NCI-H187 treated with DMSO at 0.1 percent for 48 hours (cell line): ENCODE measurements at regions not wholly inside any gene's neighbourhood (a gene's known extent, or its start where the extent isn't known, plus 50 kb on each side); places are given as distances from the start of the nearest gene placed in this dataset.
A peak's percentile ranks its signal among the peaks of the same experiment; 100 is the strongest.
"Not testable (repeated sequence)": the region's sequence is repeated elsewhere in the genome, so short reads cannot be mapped to it uniquely, and the experiment has no call there.

ENCODE experiments used
- DNase-seq: peaks from one replicate; lab custom pipeline; 2025; lab: John Stamatoyannopoulos, UW

DNA sequence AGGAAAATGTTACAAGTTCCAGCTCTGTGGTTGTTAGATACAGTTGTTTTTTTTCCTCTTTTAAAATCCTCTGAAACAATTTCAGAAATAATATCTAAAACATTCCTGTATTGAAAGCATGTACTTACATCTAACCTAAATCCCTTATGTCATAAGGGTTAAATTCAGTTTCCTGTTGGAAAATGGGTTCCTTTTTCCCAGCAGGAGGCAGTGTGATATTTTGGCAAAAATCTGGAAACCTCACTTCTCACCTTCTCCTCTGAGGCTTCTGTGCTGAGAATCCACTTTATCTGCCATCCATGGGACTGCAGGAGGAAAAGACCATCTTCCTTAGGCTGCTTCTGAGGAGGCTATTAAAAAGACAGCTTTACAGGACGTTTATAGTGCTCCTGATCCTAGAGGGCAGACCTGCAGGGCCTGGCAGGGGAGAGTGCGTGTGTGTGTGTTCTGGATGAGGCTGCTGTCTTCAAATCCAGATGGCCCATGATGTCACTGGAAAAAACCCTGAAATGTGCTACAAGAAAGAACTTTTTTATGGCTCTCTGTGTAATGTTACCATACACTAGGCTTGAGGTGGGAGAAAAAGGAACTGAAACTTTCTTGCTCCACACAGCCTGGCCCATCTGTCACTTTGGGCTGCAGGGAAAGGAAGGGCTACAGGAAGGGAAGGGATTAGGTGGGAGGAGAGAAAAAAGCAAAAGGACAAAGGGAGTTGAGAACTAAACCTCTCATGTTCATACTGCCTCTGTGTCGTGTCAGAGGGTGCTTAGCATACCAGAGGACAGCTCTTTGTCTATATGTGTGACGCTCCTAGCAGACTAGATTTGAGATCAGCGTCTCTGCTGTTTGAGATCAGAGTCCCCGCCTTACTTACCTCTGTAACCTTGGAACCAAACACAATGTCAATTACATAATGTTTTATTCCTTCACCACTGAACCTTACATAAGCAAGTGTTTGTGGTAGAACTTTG is 379.2 kb upstream of the SPAG17 start:
- DNase-seq: no peak

- DNase-seq: no peak
These were observed 373.9 kb upstream of the SPAG17 start for GRCh38 chr1:118558933-118559332.

GRCh38 chr1:118556936-118557335 is 371.9 kb upstream of the SPAG17 start:
- DNase-seq: no peak

DNA sequence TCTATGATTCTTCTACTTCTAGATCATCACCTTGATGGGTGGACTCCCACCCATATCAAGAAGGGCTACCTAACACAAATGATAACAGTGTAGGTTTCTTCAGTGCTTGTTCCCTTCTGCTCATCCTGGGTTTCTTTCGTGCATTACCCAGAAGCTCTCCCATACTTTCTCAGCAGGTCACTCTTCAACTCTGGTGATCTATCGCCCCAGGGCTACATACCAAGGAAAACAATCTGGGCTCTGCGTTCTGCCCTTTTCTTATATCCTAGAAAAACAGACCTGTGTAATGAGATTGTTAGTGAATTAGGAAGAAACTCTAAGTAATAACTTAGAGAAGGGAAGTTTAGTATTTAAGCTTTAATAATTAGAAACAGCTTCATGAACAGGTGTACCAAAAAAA is 370.6 kb upstream of the SPAG17 start:
- no peak for DNase-seq

DNA sequence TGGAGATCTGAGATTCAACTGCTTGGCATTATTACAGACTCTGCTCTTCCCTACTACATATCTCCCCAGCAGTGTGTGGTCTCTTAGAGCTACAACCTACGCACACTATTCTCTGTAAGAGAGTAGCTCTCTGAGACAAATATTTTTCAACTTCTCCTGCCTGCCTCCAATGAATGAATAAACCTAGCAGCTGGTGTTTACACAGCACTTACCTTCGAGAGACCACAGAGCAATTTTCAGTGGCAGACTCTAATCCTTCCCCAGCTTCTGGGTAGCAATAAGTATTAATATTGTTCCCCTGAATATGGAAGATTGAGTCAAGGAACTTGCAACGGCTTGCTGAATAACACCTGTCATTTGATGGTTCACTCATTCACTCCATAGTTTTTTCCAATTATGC is 350.9 kb upstream of the SPAG17 start:
- no peak for DNase-seq

- DNase-seq: not testable (repeated sequence)
These were observed 326.9 kb upstream of the SPAG17 start for GRCh38 chr1:118511922-118512321.

DNA sequence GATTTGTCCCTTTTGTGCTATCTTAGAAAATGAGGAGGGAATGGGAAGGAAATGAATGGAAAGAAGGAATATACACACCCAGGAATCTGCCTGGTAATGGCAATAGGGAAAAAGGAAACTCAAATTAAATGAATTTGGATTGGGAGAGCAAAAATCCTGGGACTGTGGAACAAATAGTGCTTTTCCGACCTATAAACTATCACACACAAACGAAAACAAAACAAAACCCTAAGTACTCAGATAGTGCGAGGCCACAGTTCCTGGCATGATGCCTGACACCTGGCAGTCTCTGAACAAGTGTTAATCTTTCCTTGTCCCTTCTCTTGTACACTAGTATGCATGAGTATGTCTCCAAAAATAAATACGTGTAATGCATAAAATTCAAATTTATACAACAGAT is 319.8 kb upstream of the SPAG17 start:
- no peak for DNase-seq

DNA sequence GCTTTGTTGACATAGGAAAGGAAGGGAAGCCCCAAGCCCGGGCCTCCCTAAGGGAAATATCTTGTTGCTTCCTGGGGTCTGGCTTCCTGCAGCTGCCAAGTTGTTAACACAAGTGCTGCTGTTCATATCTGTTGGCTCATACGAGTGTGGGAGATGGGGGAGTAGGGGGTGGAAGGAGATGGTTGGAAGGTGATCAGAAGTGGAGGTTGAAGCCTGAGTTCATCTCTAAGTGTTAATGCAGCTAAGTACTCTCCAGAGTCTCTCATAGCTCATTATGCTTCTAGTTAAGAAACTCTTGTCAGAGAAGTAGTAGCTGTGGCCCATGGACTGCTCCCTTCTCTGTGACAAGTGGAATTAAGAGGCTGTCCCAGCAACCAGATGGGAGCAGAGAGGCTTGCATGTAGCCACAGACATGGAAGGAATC is 319.2 kb upstream of the SPAG17 start:
- peak; percentile 97 for DNase-seq

DNA sequence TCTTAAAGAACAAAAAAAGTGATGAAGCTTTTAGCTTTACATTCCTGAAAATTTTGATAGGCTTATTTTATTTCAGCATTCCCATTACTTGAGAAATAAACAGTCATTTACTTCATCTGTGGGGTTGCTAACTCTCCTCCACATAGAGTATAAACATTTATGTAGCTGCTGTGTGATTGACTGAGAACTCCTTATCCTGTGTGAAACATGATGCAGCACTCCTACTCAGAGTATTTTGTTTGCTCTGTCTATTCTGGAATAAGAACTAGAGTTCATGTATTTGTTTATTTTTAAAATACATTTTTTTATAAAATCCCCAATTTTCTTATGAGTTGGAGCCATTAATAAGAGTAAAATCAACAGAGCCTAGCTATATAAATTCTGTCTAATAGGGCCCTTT is 318.7 kb upstream of the SPAG17 start:
- no peak for DNase-seq

- no peak for DNase-seq
These were observed 310.0 kb upstream of the SPAG17 start for GRCh38 chr1:118494998-118495397.

DNA sequence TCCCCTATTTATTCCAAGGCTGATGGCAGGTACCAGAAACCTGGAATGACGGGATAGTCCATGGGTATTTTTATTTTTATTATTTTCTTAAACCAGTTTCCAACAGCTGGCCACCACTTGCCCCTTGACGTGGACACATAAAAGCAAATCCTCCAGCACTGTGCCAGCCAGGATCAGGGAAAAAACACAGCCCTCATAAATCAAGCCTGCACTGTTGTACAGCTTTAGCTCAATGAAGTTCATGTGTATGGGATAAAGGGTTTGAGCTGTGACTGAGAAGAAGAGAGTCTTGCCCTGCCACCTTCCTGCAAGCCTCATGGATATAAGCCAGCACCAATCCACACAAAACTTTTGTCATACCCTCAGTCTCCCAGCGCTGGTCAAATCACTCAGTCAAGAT is 303.8 kb upstream of the SPAG17 start:
- DNase-seq: no peak

GRCh38 chr1:118487932-118488331 is 302.9 kb upstream of the SPAG17 start:
- DNase-seq: no peak

DNA sequence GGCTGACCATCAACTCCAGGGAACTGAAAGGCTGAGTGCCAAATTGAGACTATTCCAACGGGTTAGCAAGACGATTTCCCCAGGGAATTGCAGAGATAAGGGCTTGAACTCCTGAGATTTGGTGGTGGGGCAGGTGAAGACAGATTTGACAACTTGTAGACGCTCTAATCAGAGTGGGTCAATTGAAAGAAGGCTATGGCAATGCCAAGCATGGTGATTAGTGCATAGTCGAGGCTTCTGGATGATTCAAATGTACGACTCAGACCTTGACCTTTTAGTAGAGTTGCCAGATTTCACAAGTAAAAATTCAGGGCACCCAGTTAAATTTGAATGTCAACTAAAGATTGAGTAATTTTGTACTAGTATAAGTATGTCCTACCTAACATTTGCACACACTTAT is 302.1 kb upstream of the SPAG17 start:
- DNase-seq: no peak

- no peak for DNase-seq
These were observed 301.2 kb upstream of the SPAG17 start for GRCh38 chr1:118486199-118486598.

- DNase-seq: no peak
These were observed 300.7 kb upstream of the SPAG17 start for GRCh38 chr1:118485757-118486156.

DNA sequence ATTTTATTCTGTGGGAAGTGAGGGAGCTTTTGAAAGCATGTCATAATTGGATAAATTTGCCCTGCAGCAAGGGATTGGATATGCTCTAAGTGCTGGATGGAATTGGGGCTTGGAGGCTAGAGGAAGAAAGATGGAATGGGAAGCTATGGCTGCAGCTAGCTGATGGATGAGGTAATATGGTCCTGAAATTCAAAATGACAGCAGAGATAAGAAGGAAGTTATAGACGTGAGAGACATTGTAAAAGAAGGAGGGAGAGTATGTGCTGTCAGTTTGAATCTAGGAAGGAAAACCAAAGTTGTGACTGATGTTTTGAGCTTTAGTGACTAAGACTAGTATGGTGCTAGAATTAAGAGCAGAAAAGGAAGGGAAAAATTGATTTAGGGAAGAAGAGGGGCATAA is 299.9 kb upstream of the SPAG17 start:
- DNase-seq: no peak

DNA sequence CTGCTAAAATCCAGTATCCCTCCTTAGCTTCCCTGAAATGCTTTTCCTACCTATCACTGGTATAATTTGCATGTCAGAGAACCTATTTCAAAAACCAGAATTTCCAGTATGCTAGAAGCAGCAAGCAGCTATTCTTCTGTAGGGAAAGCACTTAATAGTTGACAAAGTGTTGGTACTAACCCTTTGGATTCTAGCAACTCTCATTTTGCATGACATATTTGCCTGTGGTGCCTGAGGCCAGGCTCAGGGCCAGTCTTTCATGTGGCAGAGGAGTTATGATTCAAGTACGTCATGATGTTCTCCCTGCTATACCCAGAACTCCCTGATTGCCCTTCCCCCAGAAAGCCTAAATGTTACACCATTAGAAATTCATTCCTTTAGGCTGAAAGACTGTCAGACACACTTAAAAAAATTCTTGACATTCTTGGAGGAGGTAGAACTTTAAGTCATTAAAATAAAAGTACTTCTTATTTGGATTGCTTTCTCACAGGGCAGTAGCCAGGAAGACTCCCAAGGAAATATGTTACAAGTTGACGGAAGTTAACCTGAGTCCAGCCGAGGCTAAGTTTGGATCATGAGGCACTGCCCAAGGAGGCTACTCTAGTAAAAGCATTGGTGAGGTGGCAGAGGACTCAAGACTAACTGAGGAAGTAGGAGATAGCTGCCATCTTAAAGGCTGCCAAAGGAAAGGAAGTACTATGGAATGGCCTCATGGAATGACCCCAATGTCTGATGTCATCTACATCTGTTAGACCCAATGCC is 298.4 kb upstream of the SPAG17 start:
- no peak for DNase-seq

DNA sequence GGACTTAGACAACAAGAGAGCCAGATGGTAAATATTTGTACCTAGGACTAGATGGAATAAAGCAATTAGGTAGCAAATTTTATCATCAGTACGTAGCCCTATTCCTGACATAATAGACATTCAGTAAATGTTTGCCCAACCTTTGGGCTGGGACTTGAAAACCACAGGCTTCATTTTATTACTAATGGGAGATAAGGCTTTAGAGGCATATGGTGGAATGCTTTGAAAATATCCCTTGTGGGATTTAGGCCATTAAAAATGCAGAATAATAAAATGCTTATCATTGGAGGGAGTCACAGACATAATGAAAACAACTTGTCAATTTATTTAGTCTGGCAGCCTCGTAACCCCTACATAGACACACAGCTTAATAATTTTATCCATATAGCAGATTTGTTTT is 296.1 kb upstream of the SPAG17 start:
- no peak for DNase-seq

DNA sequence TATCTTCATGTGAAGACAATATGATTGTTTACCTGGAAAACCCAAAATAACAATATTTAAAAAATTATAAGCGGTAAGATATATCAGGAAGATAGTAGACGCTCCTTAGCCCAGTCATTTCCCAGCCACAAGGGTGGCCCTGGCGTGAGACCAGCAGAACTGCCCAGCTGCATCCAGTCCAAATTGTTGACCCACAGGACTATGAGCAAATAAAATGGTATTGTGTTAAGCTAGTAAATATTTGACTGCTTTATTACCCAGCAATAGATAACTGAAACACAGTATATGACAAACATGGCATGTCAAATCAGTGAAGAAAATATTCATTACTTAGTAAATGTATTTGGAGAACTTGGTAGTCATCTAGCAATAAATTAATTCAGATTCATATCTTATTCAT is 294.3 kb upstream of the SPAG17 start:
- no peak for DNase-seq

DNA sequence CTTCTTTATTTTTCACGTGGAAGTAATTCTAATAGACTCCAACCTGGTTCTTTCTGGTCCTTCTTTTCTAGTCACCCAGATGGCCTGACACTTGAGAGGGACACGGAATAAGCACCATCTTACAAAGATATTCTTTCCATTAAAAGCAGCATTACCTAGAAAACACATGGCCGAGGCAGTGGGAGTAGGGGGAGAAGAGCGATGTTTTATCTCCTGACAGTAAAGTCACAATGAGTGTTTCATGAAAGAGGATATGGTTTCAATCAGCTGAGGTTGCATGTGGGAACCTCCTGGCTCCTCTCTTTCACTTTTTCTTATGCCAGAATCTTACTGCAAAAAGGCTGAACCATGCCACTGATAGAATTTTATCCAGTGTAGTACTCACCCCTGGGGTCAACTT is 288.8 kb upstream of the SPAG17 start:
- no peak for DNase-seq

DNA sequence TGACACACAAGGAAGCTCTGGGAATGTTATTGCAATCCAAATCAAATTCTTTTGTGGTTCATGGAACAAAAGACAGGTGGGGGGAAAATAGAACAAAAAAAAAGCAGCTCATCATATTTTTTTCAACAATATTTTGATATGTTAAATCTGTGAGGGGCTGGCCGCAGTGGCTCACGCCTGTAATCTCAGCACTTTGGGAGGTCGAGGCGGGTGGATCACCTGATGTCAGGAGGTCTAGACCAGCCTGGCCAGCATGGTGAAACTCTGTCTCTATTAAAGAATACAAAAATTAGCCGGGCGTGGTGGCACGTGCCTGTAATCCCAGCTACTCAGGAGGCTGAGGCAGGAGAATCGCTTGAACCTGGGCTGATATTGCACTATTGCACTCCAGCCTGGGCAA is 279.4 kb upstream of the SPAG17 start:
- DNase-seq: not testable (repeated sequence)

DNA sequence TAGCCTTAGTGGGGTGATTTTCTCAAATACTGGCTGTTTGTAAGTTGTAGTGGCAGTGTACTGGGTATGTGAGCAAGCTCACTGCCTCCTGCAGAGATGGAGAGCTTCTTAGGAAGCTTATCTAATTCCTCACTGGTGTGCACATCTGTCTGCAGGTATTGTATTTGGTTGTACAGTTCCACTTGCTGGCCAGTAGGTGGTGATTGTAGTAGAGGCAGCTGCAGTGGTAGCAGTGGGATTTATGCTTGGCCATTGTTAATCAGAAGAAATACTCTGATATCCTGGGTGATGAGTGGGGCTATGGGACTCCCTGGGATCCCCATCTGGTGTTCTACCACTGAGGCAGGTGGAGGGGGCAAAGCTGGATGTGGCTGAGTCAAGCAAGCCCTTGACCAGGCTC is 276.1 kb upstream of the SPAG17 start:
- DNase-seq: no peak

DNA sequence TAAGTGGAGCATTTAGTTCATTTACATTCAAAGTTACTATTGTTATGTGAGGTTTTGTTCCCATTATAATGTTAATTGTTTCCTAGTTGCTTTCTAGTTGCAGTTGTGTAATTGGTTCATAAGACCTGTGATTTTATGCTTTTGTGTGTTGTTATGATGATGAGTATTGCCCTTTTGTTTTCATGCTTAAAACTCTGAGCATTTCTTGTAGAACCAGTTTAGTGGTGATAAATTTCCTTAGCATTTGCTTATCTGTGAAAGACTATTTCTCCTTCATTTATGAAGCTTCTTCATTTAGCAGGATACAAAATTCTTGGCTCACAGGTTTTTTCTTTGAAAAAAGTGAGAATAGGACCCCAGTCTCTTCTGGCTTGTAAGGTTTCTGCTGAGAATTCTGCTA is 274.8 kb upstream of the SPAG17 start:
- DNase-seq: no peak
